HCT116 (cell line): ENCODE measurements at regions not wholly inside any gene's neighbourhood (a gene's known extent, or its start where the extent isn't known, plus 50 kb on each side); places are given as distances from the start of the nearest gene placed in this dataset.

Experiments
- ATAC-seq: fragments of 200-7000 bp; cut with Tn5 transposase; 2 replicates; pipeline ENCODE4 v1.9.1; 2020; ENCODE audit warnings: mild to moderate bottlenecking, moderate library complexity
- BruUV-seq: library from RNA; stranded (reverse); fragments of 400-500 nt; replicated peaks from 2 replicates; lab custom pipeline; 2021; lab: Mats Ljungman, UMichigan
- CTCF ChIA-PET: fragments of 300-600 bp; sonication (Branson Sonifier 250); formaldehyde crosslinking; loops from one replicate; lab custom pipeline; 2021; ENCODE audit warnings: antibody characterized with exemption; lab: Charles Lee
- POLR2A ChIA-PET: fragments of 300-600, 350-600 bp; sonication (Branson Sonifier 250); formaldehyde crosslinking; loops from one replicate; lab custom pipeline; 2021; ENCODE audit warnings: antibody characterized with exemption; lab: Charles Lee
- RAD21 ChIA-PET, 2 experiments: fragments of 300-600 bp; sonication (Branson Sonifier 250); formaldehyde crosslinking; loops; one replicate each; lab custom pipeline; 2023; ENCODE audit warnings: low total read pairs in 2 of 2; ENCODE audit not compliant: uncharacterized antibody in 2 of 2, unreplicated experiment in 2 of 2, low non-redundant PET in 1 of 2; lab: Charles Lee
- DNase-seq: peaks from one replicate; pipeline ENCODE4 v3.0.0-alpha.2; 2010; ENCODE audit warnings: low read depth, low spot score
- H2AFZ ChIP-seq: fragments of 200-600 bp; shearing (Covaris generic), sonication (generic); 2 replicates; pipeline ENCODE4 v1.6.1; 2017; ENCODE audit warnings: low read depth, mixed run types, mixed read lengths, antibody characterized with exemption, low read length; ENCODE audit not compliant: poor library complexity, severe bottlenecking
- H3K27ac ChIP-seq: 2 replicates; pipeline ENCODE4 v1.5.1; 2012; ENCODE audit warnings: low read depth, low read length
- H3K27me3 ChIP-seq: fragments of 200-600 bp; sonication (generic); 2 replicates; pipeline ENCODE4 v1.6.1; 2016; ENCODE audit warnings: mixed run types, low read length, mixed read lengths; ENCODE audit not compliant: insufficient read depth
- H3K36me3 ChIP-seq, 2 experiments: fragments of 200-500 bp in 1 of 2; fragments of 200-600 bp in 1 of 2; sonication (Bioruptor generic) in 1 of 2; sonication (generic) in 1 of 2; 2 replicates each; pipeline versions ENCODE4 v1.5.1 to v1.6.1; 2014 to 2016; ENCODE audit warnings: low read length in 2 of 2, inconsistent platforms in 1 of 2, mixed read lengths in 1 of 2, mixed run types in 1 of 2; ENCODE audit not compliant: insufficient read depth in 2 of 2, control insufficient read depth in 1 of 2
- H3K4me1 ChIP-seq, 2 experiments: fragments of 200-600 bp in 1 of 2; sonication (generic) in 1 of 2; 2 replicates each; pipeline versions ENCODE4 v1.5.1 to v1.6.1; 2012 to 2017; ENCODE audit warnings: low read length in 2 of 2, inconsistent platforms in 1 of 2, mild to moderate bottlenecking in 1 of 2, mixed read lengths in 1 of 2, mixed run types in 1 of 2, moderate library complexity in 1 of 2; ENCODE audit not compliant: insufficient read depth in 2 of 2, control insufficient read depth in 1 of 2
- H3K4me2 ChIP-seq: fragments of 200-600 bp; sonication (generic); 2 replicates; pipeline ENCODE4 v1.6.1; 2017; ENCODE audit warnings: mixed run types, low read length, mixed read lengths
- H3K4me3 ChIP-seq, 2 experiments: fragments of 200-600 bp in 1 of 2; sonication (generic) in 1 of 2; replicated peaks in 1 of 2; 2 replicates each; pipeline ENCODE4 v1.5.1; 2011 to 2016; ENCODE audit warnings: low read length in 2 of 2, control low read depth in 1 of 2, low read depth in 1 of 2, mild to moderate bottlenecking in 1 of 2, mixed read lengths in 1 of 2, mixed run types in 1 of 2
- H3K79me2 ChIP-seq: fragments of 200-600 bp; sonication (generic); 2 replicates; pipeline ENCODE4 v1.6.1; 2017; ENCODE audit warnings: mild to moderate bottlenecking, mixed run types, low read length, moderate library complexity, mixed read lengths; ENCODE audit not compliant: insufficient read depth
- H3K9ac ChIP-seq: fragments of 200-600 bp; sonication (generic); 2 replicates; pipeline ENCODE4 v1.6.1; 2016; ENCODE audit warnings: low read length, mixed read lengths
- H3K9me2 ChIP-seq: fragments of 200-600 bp; sonication (generic), shearing (Covaris generic); 2 replicates; pipeline ENCODE4 v1.6.1; 2017; ENCODE audit warnings: mixed run types, mild to moderate bottlenecking, moderate library complexity; ENCODE audit not compliant: insufficient read depth
- H3K9me3 ChIP-seq, 2 experiments: fragments of 200-500 bp in 1 of 2; fragments of 200-600 bp in 1 of 2; sonication (Bioruptor generic) in 1 of 2; sonication (generic) in 1 of 2; 2 replicates each; pipeline ENCODE4 v1.6.1; 2014 to 2017; ENCODE audit warnings: low read length in 2 of 2, mixed read lengths in 2 of 2, inconsistent platforms in 1 of 2, low read depth in 1 of 2, mild to moderate bottlenecking in 1 of 2, mixed run types in 1 of 2, moderate library complexity in 1 of 2; ENCODE audit not compliant: control insufficient read depth in 1 of 2, insufficient read depth in 1 of 2
- H4K20me1 ChIP-seq: fragments of 200-600 bp; sonication (generic), shearing (Covaris generic); 2 replicates; pipeline ENCODE4 v1.6.1; 2017; ENCODE audit warnings: mixed run types, mild to moderate bottlenecking, moderate library complexity; ENCODE audit not compliant: insufficient read depth
- CBX3 ChIP-seq: IDR thresholded peaks from 2 replicates; pipeline ENCODE4 v1.6.1; 2012; ENCODE audit warnings: low read depth
- CEBPB ChIP-seq: IDR thresholded peaks from 2 replicates; pipeline ENCODE4 v1.6.1; 2012; ENCODE audit warnings: low read depth
- EGR1 ChIP-seq: IDR thresholded peaks from 2 replicates; pipeline ENCODE4 v1.6.1; 2012; ENCODE audit warnings: low read depth
- EZH2 ChIP-seq: fragments of 200-600 bp; sonication (generic); IDR thresholded peaks from 2 replicates; pipeline ENCODE4 v1.6.1; 2017; ENCODE audit warnings: antibody characterized with exemption, mixed run types
- EZH2phosphoT487 ChIP-seq: fragments of 200-600 bp; IDR thresholded peaks from 2 replicates; pipeline ENCODE4 v1.6.1; 2018; ENCODE audit warnings: antibody characterized with exemption, borderline replicate concordance
- FOSL1 ChIP-seq: IDR thresholded peaks from 2 replicates; pipeline ENCODE4 v1.6.1; 2012; ENCODE audit warnings: low read depth
- JUND ChIP-seq: IDR thresholded peaks from 2 replicates; pipeline ENCODE4 v1.6.1; 2012
- RAD21 ChIP-seq: IDR thresholded peaks from 2 replicates; pipeline ENCODE4 v1.6.1; 2012; ENCODE audit warnings: low read depth, mild to moderate bottlenecking
- SIN3A ChIP-seq: IDR thresholded peaks from 2 replicates; pipeline ENCODE4 v1.6.1; 2012; ENCODE audit warnings: low read depth
- SRF ChIP-seq: IDR thresholded peaks from 2 replicates; pipeline ENCODE4 v1.6.1; 2012; ENCODE audit warnings: low read depth
- TCF7L2 ChIP-seq: IDR thresholded peaks from 2 replicates; pipeline ENCODE4 v1.7.0; 2011; ENCODE audit warnings: borderline replicate concordance, inconsistent platforms; ENCODE audit not compliant: insufficient read depth, insufficient read length; ENCODE audit errors: extremely low read depth
- YY1 ChIP-seq: IDR thresholded peaks from 2 replicates; pipeline ENCODE4 v1.6.1; 2011; ENCODE audit warnings: low read length, low read depth, moderate library complexity, mild to moderate bottlenecking; ENCODE audit not compliant: insufficient replicate concordance; ENCODE audit errors: extremely low read depth
- ZFX ChIP-seq: fragments of 450-650 bp; IDR thresholded peaks from 2 replicates; pipeline ENCODE4 v1.6.1; 2017
- ZNF274 ChIP-seq: fragments of 200-500 bp; sonication (Bioruptor generic); IDR thresholded peaks from 2 replicates; pipeline ENCODE4 v1.6.1; 2014; ENCODE audit warnings: mild to moderate bottlenecking, low read depth, low read length, inconsistent platforms
- intact Hi-C: fragments of 100-400 bp; cut with micrococcal nuclease; formaldehyde crosslinking; loops from 2 replicates; pipeline ENCODE4 v1.10.0; 2022
- TF ChIP-seq, protein P1 (sequence below): IDR thresholded peaks from 2 replicates; pipeline ENCODE4 v1.6.1; 2012
- TF ChIP-seq, protein P2 (sequence below): IDR thresholded peaks from 2 replicates; pipeline ENCODE4 v1.6.1; 2012; ENCODE audit warnings: low read depth
- TF ChIP-seq, protein P3 (sequence below): IDR thresholded peaks from 2 replicates; pipeline ENCODE4 v1.6.1; 2011; ENCODE audit warnings: mild to moderate bottlenecking, low read length, moderate library complexity; ENCODE audit not compliant: insufficient replicate concordance; ENCODE audit errors: extremely low read depth
- TF ChIP-seq, protein P4 (sequence below): IDR thresholded peaks from 2 replicates; pipeline ENCODE4 v1.6.1; 2012
- TF ChIP-seq, protein P5 (sequence below), 3 experiments: fragments of 200-600 bp in 1 of 3; sonication (generic) in 1 of 3; IDR thresholded peaks in 2 of 3; conservative IDR thresholded peaks in 1 of 3; 2 replicates each; pipeline ENCODE4 v1.5.1; 2012 to 2017; ENCODE audit warnings: low read depth in 2 of 3, low read length in 2 of 3, antibody characterized with exemption in 1 of 3, borderline replicate concordance in 1 of 3, control low read depth in 1 of 3, mild to moderate bottlenecking in 1 of 3, mixed read lengths in 1 of 3, mixed run types in 1 of 3, moderate library complexity in 1 of 3; ENCODE audit not compliant: insufficient read depth in 1 of 3

DNA sequence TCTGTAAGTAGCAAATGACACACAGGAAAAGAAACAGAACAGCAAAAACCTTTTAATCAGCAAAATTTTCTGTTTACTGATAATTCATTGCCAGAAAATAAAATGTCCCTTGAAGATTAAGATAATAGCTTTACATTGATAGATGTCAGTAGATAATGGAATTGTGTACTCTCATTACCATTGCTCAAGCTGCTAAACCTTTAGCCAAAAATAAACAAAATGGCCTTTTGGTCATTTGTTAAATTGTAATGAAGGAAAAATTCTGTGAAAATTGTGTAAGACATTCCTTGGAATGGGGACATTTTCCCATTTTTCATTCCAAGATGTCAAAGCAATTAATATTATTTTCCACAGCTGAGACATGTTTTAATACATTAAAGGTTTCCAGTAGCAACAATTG, 189.8 kb downstream of the PLOD2 start:
- Histone ChIP-seq H3K9ac (no peak overlapping the region), H3K4me2 (no peak overlapping the region), H4K20me1 (no peaks in the 10 kb centered on the region), H3K27me3 (no peaks in the 10 kb centered on the region), H3K4me1 (no peaks in the 10 kb centered on the region), H2AFZ (no peak overlapping the region), H3K9me3 (no peaks in the 10 kb centered on the region), H3K36me3 (no peaks in the 10 kb centered on the region), H3K27ac (no peak overlapping the region), H3K4me3 (no peak overlapping the region), H3K9me2 (no peaks in the 10 kb centered on the region), H3K79me2 (no peaks in the 10 kb centered on the region)
- intact Hi-C loops, result no loop called here
- BruUV-seq, result no TSS peak
- CTCF ChIA-PET, result no interaction called here
- RAD21 ChIA-PET, result no interaction called here
- DNase-seq (no peak), ATAC-seq (no peak)
- POLR2A ChIA-PET, result no interaction called here
- TF ChIP-seq SIN3A (no peak), CBX3 (no peak), TCF7L2 (no peak), EGR1 (no peak), SRF (no peak), RAD21 (no peak), JUND (no peak), ZNF274 (no peak), EZH2 (no peak), FOSL1 (no peak), CEBPB (no peak), ZFX (no peak), YY1 (no peak), EZH2phosphoT487 (no peak)
- TF ChIP-seq, protein P1, sequence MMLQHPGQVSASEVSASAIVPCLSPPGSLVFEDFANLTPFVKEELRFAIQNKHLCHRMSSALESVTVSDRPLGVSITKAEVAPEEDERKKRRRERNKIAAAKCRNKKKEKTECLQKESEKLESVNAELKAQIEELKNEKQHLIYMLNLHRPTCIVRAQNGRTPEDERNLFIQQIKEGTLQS, result no peak
- TF ChIP-seq, protein P2, sequence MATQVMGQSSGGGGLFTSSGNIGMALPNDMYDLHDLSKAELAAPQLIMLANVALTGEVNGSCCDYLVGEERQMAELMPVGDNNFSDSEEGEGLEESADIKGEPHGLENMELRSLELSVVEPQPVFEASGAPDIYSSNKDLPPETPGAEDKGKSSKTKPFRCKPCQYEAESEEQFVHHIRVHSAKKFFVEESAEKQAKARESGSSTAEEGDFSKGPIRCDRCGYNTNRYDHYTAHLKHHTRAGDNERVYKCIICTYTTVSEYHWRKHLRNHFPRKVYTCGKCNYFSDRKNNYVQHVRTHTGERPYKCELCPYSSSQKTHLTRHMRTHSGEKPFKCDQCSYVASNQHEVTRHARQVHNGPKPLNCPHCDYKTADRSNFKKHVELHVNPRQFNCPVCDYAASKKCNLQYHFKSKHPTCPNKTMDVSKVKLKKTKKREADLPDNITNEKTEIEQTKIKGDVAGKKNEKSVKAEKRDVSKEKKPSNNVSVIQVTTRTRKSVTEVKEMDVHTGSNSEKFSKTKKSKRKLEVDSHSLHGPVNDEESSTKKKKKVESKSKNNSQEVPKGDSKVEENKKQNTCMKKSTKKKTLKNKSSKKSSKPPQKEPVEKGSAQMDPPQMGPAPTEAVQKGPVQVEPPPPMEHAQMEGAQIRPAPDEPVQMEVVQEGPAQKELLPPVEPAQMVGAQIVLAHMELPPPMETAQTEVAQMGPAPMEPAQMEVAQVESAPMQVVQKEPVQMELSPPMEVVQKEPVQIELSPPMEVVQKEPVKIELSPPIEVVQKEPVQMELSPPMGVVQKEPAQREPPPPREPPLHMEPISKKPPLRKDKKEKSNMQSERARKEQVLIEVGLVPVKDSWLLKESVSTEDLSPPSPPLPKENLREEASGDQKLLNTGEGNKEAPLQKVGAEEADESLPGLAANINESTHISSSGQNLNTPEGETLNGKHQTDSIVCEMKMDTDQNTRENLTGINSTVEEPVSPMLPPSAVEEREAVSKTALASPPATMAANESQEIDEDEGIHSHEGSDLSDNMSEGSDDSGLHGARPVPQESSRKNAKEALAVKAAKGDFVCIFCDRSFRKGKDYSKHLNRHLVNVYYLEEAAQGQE, result no peak
- TF ChIP-seq, protein P3, sequence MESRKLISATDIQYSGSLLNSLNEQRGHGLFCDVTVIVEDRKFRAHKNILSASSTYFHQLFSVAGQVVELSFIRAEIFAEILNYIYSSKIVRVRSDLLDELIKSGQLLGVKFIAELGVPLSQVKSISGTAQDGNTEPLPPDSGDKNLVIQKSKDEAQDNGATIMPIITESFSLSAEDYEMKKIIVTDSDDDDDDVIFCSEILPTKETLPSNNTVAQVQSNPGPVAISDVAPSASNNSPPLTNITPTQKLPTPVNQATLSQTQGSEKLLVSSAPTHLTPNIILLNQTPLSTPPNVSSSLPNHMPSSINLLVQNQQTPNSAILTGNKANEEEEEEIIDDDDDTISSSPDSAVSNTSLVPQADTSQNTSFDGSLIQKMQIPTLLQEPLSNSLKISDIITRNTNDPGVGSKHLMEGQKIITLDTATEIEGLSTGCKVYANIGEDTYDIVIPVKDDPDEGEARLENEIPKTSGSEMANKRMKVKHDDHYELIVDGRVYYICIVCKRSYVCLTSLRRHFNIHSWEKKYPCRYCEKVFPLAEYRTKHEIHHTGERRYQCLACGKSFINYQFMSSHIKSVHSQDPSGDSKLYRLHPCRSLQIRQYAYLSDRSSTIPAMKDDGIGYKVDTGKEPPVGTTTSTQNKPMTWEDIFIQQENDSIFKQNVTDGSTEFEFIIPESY, result no peak
- TF ChIP-seq, protein P4, sequence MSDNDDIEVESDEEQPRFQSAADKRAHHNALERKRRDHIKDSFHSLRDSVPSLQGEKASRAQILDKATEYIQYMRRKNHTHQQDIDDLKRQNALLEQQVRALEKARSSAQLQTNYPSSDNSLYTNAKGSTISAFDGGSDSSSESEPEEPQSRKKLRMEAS, result no peak
- TF ChIP-seq, protein P5, sequence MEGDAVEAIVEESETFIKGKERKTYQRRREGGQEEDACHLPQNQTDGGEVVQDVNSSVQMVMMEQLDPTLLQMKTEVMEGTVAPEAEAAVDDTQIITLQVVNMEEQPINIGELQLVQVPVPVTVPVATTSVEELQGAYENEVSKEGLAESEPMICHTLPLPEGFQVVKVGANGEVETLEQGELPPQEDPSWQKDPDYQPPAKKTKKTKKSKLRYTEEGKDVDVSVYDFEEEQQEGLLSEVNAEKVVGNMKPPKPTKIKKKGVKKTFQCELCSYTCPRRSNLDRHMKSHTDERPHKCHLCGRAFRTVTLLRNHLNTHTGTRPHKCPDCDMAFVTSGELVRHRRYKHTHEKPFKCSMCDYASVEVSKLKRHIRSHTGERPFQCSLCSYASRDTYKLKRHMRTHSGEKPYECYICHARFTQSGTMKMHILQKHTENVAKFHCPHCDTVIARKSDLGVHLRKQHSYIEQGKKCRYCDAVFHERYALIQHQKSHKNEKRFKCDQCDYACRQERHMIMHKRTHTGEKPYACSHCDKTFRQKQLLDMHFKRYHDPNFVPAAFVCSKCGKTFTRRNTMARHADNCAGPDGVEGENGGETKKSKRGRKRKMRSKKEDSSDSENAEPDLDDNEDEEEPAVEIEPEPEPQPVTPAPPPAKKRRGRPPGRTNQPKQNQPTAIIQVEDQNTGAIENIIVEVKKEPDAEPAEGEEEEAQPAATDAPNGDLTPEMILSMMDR (IDR thresholded peaks at IDR 0.05 in 2 of 3, conservative IDR thresholded peaks at IDR 0.05 in 1 of 3; ENCODE audit: borderline replicate concordance in 1 of 3, insufficient read depth in 1 of 3, low read depth in 2 of 3, low read length in 2 of 3), result no peak
